GM21576 (cell line): ENCODE measurements at regions not wholly inside any gene's neighbourhood (a gene's known extent, or its start where the extent isn't known, plus 50 kb on each side); places are given as distances from the start of the nearest gene placed in this dataset.

ENCODE experiments used
- ATAC-seq: cut with Tn5 transposase; IDR thresholded peaks from one replicate; pipeline ENCODE4 v1.9.1; 2021; ENCODE audit warnings: mild to moderate bottlenecking, moderate library complexity; ENCODE audit not compliant: unreplicated experiment

GRCh38 chrX:5829469-5829868 is 399.2 kb downstream of the NLGN4X start:
- ATAC-seq = no peak

DNA sequence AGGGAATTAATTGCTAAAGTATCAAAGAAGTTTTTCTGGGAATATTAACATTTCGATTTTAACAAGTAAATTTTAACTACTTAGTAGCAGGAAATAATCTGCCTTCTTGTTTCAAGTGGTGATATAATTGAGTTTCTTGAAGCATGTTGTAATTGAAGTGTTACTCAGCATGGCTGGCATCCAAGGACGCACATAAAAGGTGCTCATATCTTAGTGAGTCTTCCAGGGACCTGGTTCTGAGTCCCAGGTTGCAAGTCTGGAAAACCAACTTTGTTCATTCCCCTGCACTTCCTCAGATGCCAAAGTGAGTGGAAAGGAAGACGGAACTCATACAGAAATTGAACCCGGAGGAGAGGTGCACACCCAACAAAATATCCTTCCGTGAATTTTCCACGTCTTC is 399.6 kb downstream of the NLGN4X start:
- no peak for ATAC-seq

DNA sequence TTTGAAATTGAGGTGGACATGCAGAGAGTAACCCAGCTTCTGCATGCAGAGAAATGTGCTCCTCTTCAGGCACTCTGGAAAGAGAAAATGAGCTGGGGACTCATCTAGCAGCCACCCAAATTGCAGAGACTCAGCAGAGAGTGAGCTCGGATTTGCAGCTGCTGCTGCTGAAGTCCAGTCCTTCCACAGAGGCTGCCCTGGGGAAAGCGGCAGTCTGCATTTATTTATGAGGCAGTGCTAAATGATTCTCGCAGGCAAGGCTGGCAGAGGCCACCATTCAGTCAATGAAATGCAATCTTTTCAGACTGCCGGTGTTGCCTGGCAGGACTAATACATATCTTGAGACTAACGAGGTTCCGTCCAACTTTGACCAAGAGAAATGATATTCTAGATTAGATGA is 404.8 kb downstream of the NLGN4X start:
- ATAC-seq = no peak

DNA sequence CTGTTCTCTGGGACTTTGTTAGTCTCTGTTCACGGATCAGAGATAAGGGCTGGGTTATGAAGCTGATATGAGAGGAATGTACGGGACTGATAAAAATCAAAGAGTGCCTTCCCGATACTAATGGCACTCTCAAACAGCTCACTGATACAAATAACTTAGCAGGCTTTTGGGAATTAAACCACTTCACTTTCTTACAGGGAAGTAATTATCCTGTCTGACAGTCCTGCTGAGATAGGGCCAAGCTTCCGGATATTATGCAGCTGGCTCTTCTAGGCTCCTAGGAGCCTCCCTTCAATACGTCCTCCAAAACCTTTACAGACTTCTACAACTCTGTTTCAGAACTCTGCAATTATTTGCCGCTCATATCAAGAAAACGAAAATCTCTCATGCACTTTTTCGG is 418.0 kb downstream of the NLGN4X start:
- no peak for ATAC-seq

GRCh38 chrX:5807181-5807580 is 421.5 kb downstream of the NLGN4X start:
- no peak for ATAC-seq

DNA sequence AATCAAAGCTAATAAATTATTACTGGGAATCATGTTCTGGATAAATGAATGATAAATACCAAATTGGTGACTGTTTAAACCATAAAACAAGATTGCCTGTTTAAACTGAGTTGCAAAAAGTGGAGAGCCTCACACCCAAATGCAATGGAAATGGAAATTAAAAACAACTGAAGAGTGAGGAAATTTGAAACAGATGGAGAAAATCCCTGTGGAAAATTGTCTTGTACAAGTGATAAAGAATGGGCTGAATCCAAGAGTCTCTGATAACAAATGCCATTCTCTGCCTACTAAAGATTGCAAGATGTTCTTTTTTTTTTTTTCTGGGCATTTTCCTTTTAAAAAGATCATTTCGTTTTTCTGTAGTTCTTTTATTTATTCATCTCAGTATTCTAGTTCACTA is 426.3 kb downstream of the NLGN4X start:
- no peak for ATAC-seq

DNA sequence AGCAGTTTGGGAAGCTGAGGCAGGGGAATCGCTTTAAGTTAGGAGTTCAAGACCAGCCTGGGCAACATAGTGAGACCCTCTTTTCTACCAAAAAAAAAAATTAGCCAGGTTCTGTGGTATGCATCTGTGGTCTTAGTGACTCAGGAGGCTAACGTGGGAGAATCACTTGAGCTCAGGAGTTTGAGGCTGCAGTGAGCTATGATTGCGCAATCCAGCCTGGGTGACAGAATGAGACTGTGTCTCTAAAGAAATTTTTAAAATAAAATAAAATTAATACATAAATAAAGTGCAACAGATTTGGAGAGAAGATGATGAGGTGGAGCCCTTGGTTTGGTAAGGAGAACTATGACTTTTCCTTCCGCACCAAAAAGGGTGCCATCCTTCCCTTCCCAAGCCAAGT is 436.9 kb downstream of the NLGN4X start:
- ATAC-seq = no peak

DNA sequence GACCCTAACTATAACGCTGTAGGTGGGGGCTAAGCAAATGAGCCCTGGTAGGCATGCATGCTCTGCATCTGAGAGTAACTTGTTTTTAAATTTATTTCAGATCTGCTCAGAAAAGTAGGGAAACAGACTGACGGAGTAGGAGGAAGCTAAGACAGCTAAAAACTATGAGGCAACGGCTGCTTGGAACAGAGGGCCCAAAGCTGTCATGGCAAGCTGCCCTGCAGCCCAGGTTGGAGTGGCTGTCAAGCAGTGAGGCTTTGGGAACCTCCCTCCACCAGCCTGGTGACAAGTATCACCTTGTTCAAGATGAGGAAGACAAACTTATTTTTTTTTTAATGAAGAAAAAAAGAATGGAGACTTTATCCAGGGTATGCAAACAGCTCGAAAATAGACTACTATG is 439.8 kb downstream of the NLGN4X start:
- ATAC-seq = no peak

DNA sequence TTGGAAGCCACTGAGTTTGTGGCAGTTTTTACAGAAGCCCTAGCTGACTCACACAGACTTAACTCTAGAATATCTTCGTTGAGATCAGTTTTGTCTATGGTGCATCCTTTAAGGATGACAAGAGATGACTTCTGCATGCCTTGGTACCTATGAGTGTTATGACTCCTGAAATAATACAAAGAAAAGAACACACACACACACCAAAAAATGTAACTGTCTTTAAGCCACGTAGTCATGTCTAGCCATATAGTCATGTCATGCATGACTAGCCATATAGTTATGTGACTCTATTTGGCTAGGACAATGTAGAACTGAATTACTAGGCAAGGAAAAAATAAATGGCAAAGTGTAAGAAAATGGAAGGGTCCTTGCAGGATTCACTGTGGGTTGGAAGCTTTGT is 447.8 kb downstream of the NLGN4X start:
- ATAC-seq = no peak

DNA sequence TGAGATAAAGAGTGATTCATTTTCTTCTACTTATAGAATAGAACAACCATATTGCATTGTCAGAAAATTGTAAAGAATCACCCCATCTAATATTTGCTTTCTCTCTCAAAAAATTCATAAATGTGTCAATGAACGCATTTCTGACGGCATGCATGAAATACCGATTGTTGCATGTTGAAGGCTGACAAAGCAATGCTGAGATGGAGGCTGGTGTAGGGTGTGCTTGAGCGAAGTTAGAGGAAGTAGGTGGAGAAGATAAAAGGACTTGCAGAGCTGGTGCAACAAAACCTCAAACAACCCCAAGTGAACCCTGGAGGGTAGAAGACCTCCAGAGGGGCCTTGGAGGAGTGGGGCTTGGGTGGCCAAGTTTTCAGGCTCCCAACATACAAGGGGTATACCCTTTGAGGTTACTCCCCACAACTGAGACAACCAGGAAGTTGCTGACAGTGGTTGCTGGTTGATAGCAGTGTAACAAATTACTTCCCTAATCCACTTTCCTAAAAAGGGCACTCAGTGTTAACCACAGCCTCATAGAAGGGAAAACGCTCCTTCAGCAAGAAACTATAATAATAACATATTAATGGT is 452.7 kb downstream of the NLGN4X start:
- ATAC-seq = no peak

GRCh38 chrX:5774446-5774845 is 454.2 kb downstream of the NLGN4X start:
- ATAC-seq = no peak

DNA sequence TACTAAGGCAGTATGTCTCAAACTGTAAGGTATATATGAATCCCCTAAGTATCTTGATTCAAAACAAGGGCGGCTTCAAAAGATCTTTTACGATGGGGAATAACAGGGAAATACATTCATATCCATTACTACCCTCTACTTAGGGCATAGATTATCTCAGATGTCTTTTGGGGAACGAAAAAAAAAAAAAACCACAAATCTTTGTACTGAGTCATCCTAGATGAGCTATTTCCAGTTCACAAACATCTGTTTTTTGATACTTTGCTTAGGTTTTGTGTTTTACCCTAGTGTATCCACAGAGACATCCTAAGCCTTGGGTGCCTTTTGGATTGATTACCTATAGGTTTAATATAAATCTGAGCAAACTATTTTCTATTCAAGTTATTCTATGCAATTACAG is 457.2 kb downstream of the NLGN4X start:
- ATAC-seq = no peak

- no peak for ATAC-seq
Observed at GRCh38 chrX:5756616-5757015, 472.1 kb downstream of the NLGN4X start.

- ATAC-seq = no peak
Observed at GRCh38 chrX:5753291-5753690, 475.4 kb downstream of the NLGN4X start.

DNA sequence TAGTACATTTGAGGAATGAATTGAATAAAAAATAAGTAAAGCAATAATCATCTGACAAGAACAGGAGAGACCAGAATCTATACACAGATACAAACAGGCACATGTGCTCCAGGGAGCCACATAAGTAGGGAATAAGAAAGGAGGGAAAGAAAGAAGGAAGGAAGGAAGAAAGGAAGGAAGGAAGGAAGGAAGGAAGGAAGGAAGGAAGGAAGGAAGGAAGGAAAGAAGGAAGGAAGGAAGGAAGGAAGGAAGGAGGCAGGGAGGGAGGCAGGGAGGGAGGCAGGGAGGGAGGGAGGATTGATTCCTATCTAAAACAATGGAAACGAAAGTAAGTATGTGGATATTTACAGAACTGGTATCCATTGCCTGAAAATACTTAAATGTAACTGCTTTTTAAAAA is 475.8 kb downstream of the NLGN4X start:
- ATAC-seq = no peak

- no peak for ATAC-seq
Observed at GRCh38 chrX:5748586-5749150, 480.0 kb downstream of the NLGN4X start.

DNA sequence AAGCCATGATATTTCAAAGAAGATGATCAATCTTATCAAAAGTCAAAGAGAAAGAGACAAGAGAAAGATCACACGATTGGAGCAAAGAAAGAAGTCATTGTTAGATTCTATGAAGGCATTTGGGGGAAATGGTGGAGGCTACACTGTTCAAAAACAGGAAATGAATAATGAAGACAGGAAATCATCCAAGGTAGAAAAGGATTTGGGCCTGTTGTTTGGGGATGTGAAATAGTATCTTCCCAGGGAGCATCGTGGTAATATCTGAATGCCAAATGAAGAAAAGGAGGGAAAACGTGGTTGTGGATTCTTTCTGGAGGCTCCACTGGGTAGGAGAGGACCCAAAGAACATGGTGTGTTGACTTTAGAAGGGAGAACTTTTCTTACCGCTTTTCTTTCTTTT is 482.4 kb downstream of the NLGN4X start:
- no peak for ATAC-seq

DNA sequence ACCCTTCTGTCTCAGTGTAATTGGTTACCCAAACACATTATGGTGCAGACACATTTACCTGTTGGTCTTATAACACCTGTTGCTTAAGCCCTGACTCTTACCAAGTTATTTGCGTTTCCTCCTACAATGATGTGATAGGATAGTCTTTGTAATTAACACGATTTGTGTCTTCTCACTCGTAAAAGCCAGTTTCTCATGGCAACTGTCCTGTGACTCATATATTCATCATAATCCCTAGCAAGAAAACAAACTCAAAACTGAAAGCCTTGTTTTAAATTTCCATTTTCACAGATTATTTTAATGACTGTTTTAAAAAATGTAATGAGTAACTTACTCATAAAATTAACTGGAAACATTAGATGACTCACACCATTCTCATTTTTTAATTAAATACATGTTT is 495.2 kb downstream of the NLGN4X start:
- no peak for ATAC-seq

DNA sequence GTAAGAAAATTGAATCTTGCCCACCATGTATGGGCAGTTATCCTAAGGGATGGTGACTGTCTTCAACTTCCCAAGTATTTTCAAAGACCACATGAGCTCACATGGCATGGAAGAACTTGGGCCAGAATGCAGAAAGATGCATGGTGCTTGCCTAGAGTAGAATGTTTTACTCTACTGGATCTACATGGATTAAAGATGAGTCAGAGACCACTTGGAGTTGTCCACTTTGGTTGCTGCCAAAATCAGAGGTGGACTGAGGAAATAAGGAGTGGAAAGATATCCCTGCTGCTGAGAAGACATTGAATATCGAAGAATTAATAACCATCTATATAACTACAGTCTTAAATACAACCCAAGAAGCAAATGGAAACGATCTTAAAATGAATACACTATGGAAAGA is 498.1 kb downstream of the NLGN4X start:
- ATAC-seq = no peak

DNA sequence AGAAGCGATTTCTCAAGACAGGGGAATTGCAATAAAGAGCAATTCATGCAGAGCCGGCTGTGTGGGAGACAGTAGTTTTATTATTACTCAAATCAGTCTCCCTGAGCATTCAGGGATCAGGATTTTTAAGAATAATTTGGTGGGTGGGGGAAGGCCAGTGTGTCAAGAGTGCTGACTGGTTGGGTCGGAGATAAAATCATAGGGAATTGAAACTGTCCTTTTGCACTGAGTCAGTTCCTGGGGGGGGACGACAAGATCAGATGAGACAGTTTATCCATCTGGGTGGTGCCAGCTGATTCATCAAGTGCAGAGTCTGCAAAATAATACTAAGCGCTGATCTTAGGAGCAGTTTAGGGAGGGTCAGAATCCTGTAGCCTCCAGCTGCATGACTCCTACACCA is 502.4 kb downstream of the NLGN4X start:
- ATAC-seq = no peak

DNA sequence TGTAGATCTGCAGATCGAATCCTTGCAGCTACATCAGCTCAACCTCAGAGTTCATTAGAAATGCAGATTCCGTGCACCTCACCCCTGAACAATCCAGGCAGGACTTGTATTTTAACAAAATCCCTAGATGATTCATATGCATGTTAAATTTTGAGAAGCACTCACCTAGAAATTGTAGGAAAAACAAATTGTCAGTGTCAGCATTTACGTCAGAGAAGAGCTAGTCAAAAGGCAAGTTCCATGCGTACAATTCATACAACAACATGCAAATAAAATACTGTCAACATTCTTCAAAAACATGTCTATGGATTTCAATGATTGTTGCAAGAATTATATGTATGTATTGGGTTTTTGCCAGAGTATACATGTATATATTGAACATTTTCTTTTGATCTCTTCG is 504.5 kb downstream of the NLGN4X start:
- no peak for ATAC-seq

DNA sequence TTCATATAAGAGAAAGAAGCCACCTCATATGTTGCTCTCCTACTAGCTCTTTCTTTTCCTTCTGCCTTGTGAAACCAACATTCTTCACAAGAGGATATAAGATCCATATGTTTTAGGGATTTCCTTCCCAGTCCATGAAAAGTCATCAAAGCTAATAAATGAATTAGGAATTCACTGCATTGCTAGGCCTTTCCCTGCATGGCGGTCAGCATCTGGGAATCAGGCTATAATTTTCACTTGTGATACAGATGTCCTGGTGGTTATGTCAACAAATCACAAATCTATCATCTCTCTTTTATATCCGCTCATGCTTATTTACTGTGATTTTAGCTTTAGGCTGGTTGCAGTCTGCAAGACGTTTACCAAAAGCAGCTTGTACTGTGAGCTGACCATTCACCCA is 510.0 kb downstream of the NLGN4X start:
- no peak for ATAC-seq

- ATAC-seq = no peak
Observed at GRCh38 chrX:5716666-5717065, 512.0 kb downstream of the NLGN4X start.
